ENCODE measurements at regions not wholly inside any gene's neighbourhood (a gene's known extent, or its start where the extent isn't known, plus 50 kb on each side); places are given as distances from the start of the nearest gene placed in this dataset.
A peak's percentile ranks its signal among the peaks of the same experiment; 100 is the strongest.

- peaks cover 0 to 21% (median 12%) of the 10 kb centered on the region in 9 donors for H3K4me1 ChIP-seq
- WGBS, 2 donors = 89 to 91% methylated on average over 3 of the region's 3 CpGs
- ATAC-seq (no peak), DNase-seq (no peak)
- intact Hi-C loops (cut with DNase I) = no loop called here
- no peak overlapping the region for H3K4me3 ChIP-seq
- TF ChIP-seq, protein P1, sequence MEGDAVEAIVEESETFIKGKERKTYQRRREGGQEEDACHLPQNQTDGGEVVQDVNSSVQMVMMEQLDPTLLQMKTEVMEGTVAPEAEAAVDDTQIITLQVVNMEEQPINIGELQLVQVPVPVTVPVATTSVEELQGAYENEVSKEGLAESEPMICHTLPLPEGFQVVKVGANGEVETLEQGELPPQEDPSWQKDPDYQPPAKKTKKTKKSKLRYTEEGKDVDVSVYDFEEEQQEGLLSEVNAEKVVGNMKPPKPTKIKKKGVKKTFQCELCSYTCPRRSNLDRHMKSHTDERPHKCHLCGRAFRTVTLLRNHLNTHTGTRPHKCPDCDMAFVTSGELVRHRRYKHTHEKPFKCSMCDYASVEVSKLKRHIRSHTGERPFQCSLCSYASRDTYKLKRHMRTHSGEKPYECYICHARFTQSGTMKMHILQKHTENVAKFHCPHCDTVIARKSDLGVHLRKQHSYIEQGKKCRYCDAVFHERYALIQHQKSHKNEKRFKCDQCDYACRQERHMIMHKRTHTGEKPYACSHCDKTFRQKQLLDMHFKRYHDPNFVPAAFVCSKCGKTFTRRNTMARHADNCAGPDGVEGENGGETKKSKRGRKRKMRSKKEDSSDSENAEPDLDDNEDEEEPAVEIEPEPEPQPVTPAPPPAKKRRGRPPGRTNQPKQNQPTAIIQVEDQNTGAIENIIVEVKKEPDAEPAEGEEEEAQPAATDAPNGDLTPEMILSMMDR (IDR thresholded peaks at IDR 0.05) = no peak
- no peaks in the 10 kb centered on the region for H3K36me3 ChIP-seq
- no peaks in the 10 kb centered on the region for H3K9me3 ChIP-seq
- no peak overlapping the region for H3K27ac ChIP-seq
- no peaks in the 10 kb centered on the region for H3K27me3 ChIP-seq
Observed at GRCh38 chr2:176733698-176734430, 464.6 kb downstream of the MTX2 start.

GRCh38 chr2:176734868-176735267 lies 465.6 kb downstream of the MTX2 start:
- no peaks in the 10 kb centered on the region for H3K27me3 ChIP-seq
- 78 to 91% methylated on average over 5 of the region's 5 CpGs for WGBS, 2 donors
- H3K36me3 ChIP-seq = no peaks in the 10 kb centered on the region
- H3K27ac ChIP-seq = no peak overlapping the region
- no peak overlapping the region for H3K4me3 ChIP-seq
- no peaks in the 10 kb centered on the region for H3K9me3 ChIP-seq
- intact Hi-C loops (cut with DNase I) = no loop called here
- ATAC-seq (no peak), DNase-seq (no peak)
- peaks cover 0 to 11% (median 4%) of the 10 kb centered on the region in 9 donors for H3K4me1 ChIP-seq
- TF ChIP-seq, protein P1 (IDR thresholded peaks at IDR 0.05) = no peak

DNA sequence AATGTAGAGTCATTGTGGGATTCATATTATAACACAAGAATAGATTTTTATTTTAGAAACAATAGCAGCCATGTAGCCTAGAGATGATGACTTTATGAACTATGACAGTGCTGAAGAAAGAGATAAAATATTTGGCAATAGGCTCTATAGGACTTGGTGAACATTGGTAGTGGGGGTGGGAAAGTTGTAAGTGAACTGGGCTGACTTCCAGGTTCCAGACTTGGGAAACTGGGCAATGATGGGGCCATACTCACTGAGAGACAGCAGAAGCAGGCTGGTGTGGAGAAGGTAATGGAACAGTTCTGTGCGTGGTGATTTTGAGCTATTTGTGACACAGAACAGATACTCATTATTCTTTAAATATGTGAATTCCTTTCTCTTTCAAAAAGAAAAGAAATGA lies 470.3 kb upstream of the HNRNPA3 start:
- TF ChIP-seq, protein P1 (IDR thresholded peaks at IDR 0.05) = no peak
- WGBS, 2 donors = 45 to 51% methylated on average over 1 of the region's 1 CpG
- no peak overlapping the region for H3K4me3 ChIP-seq
- intact Hi-C loops (cut with DNase I) = no loop called here
- DNase-seq = no peak
- peaks cover 0 to 3% (median 0%) of the 10 kb centered on the region in 9 donors for H3K4me1 ChIP-seq
- ATAC-seq = peak in 1 of 8 donors; percentile 60
- H3K27ac ChIP-seq = no peak overlapping the region
- no peaks in the 10 kb centered on the region for H3K27me3 ChIP-seq
- H3K9me3 ChIP-seq = no peaks in the 10 kb centered on the region
- H3K36me3 ChIP-seq = no peaks in the 10 kb centered on the region

GRCh38 chr2:176743671-176744070 lies 468.9 kb upstream of the HNRNPA3 start:
- Histone ChIP-seq H3K27me3 (no peaks in the 10 kb centered on the region), H3K4me3 (no peak overlapping the region), H3K4me1 (peaks cover 0 to 7% (median 0%) of the 10 kb centered on the region in 9 donors), H3K9me3 (no peaks in the 10 kb centered on the region), H3K36me3 (no peaks in the 10 kb centered on the region), H3K27ac (no peak overlapping the region)
- WGBS, 2 donors = 78 to 85% methylated on average over 3 of the region's 3 CpGs
- no peak for ATAC-seq
- TF ChIP-seq, protein P1 (IDR thresholded peaks at IDR 0.05) = no peak
- DNase-seq = no peak
- intact Hi-C loops (cut with DNase I) = no loop called here

All from heart right ventricle (tissue), 16 donors.